Osteoblast (primary cell): ENCODE measurements at regions not wholly inside any gene's neighbourhood (a gene's known extent, or its start where the extent isn't known, plus 50 kb on each side); places are given as distances from the start of the nearest gene placed in this dataset.

Experiments
- DNase-seq: peaks from one replicate; pipeline ENCODE4 v3.0.0; 2011; ENCODE audit warnings: low spot score, mixed read lengths; ENCODE audit not compliant: insufficient read length; ENCODE audit errors: missing footprints
- H2AFZ ChIP-seq: 2 replicates; pipeline ENCODE4 v1.6.0; 2011; ENCODE audit warnings: mild to moderate bottlenecking, low read length
- H3K27ac ChIP-seq: 2 replicates; pipeline ENCODE4 v1.5.1; 2011; ENCODE audit warnings: mild to moderate bottlenecking, low read depth, low read length, moderate library complexity
- H3K27me3 ChIP-seq: 2 replicates; pipeline ENCODE4 v1.6.0; 2012; ENCODE audit warnings: mild to moderate bottlenecking, control low read depth, inconsistent platforms, low read length, moderate library complexity; ENCODE audit not compliant: insufficient read depth
- H3K36me3 ChIP-seq: 2 replicates; pipeline ENCODE4 v1.5.1; 2011; ENCODE audit warnings: mild to moderate bottlenecking, low read length, control low read depth, moderate library complexity; ENCODE audit not compliant: insufficient read depth
- H3K4me1 ChIP-seq: 2 replicates; pipeline ENCODE4 v1.5.1; 2011; ENCODE audit warnings: mild to moderate bottlenecking, low read length, control low read depth, moderate library complexity; ENCODE audit not compliant: insufficient read depth
- H3K4me2 ChIP-seq: 2 replicates; pipeline ENCODE4 v1.6.0; 2011; ENCODE audit warnings: mild to moderate bottlenecking, low read length; ENCODE audit not compliant: insufficient read depth
- H3K4me3 ChIP-seq: fragments of 200-600 bp; sonication (generic); 3 replicates; pipeline ENCODE4 v1.5.1; 2012; ENCODE audit warnings: mild to moderate bottlenecking, low read length, inconsistent platforms; ENCODE audit not compliant: insufficient read depth
- H3K79me2 ChIP-seq: 2 replicates; pipeline ENCODE4 v1.6.0; 2012; ENCODE audit warnings: mild to moderate bottlenecking, low read length, control low read depth, inconsistent platforms; ENCODE audit not compliant: insufficient read depth
- H3K9me3 ChIP-seq: 2 replicates; pipeline ENCODE4 v1.5.1; 2011; ENCODE audit warnings: low read depth, low read length, control low read depth
- H4K20me1 ChIP-seq: 2 replicates; pipeline ENCODE4 v1.6.0; 2012; ENCODE audit warnings: mild to moderate bottlenecking, low read length, control low read depth; ENCODE audit not compliant: insufficient read depth
- CTCF ChIP-seq: IDR thresholded peaks from 2 replicates; pipeline ENCODE4 v1.5.1; 2011; ENCODE audit warnings: mild to moderate bottlenecking, low read depth, low read length, moderate library complexity; ENCODE audit errors: extremely low read depth

GRCh38 chr15:95901271-95901670 is 429.2 kb upstream of the NR2F2 start:
- Histone ChIP-seq H3K27ac (no peak overlapping the region), H3K9me3 (no peaks in the 10 kb centered on the region), H4K20me1 (no peaks in the 10 kb centered on the region), H3K4me3 (no peak overlapping the region), H3K79me2 (no peaks in the 10 kb centered on the region), H3K27me3 (no peaks in the 10 kb centered on the region), H3K4me2 (no peak overlapping the region), H3K4me1 (no peaks in the 10 kb centered on the region), H2AFZ (no peak overlapping the region), H3K36me3 (no peaks in the 10 kb centered on the region)
- no peak for TF ChIP-seq CTCF
- DNase-seq, result no peak

DNA sequence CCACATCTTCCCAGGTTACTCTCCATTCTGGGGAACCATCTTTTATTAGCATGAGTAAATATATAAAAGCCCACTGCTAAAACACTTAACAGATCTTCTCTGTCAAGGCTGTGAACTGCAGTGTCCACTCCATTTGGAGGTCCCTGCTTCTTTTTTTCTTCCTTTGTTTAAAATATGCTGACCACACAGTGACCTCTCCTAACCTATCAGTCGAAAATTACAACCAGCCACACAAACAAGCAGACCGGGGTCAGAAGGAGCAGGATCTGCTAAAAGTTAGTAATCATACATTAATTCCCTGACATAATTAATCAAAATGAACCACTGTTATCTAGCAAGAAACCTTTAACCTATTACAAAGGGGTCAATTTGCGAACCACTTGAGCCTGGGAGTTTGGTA is 427.9 kb upstream of the NR2F2 start:
- DNase-seq, result no peak
- Histone ChIP-seq H3K9me3 (no peaks in the 10 kb centered on the region), H3K4me2 (no peak overlapping the region), H2AFZ (no peak overlapping the region), H3K36me3 (no peaks in the 10 kb centered on the region), H3K4me1 (no peaks in the 10 kb centered on the region), H3K79me2 (no peaks in the 10 kb centered on the region), H3K27ac (no peak overlapping the region), H4K20me1 (no peaks in the 10 kb centered on the region), H3K4me3 (no peak overlapping the region), H3K27me3 (no peaks in the 10 kb centered on the region)
- TF ChIP-seq CTCF, result no peak

- no peaks in the 10 kb centered on the region for H3K27me3 ChIP-seq
- H3K36me3 ChIP-seq, result no peaks in the 10 kb centered on the region
- H2AFZ ChIP-seq, result no peak overlapping the region
- no peak for TF ChIP-seq CTCF
- no peak overlapping the region for H3K4me2 ChIP-seq
- H3K4me3 ChIP-seq, result no peak overlapping the region
- no peak for DNase-seq
- no peaks in the 10 kb centered on the region for H4K20me1 ChIP-seq
- no peaks in the 10 kb centered on the region for H3K4me1 ChIP-seq
- H3K9me3 ChIP-seq, result no peaks in the 10 kb centered on the region
- H3K27ac ChIP-seq, result no peak overlapping the region
- no peaks in the 10 kb centered on the region for H3K79me2 ChIP-seq
Observed at GRCh38 chr15:95903352-95903751, 427.1 kb upstream of the NR2F2 start.

GRCh38 chr15:95910643-95911212 is 419.8 kb upstream of the NR2F2 start:
- Histone ChIP-seq H3K4me2 (no peak overlapping the region), H3K9me3 (no peaks in the 10 kb centered on the region), H3K79me2 (no peaks in the 10 kb centered on the region), H3K4me3 (no peak overlapping the region), H4K20me1 (no peaks in the 10 kb centered on the region), H2AFZ (no peak overlapping the region), H3K36me3 (no peaks in the 10 kb centered on the region), H3K4me1 (no peaks in the 10 kb centered on the region), H3K27me3 (no peaks in the 10 kb centered on the region), H3K27ac (no peak overlapping the region)
- DNase-seq, result no peak
- TF ChIP-seq CTCF, result no peak
